Activated T-helper 9 cell treated with anti-CD3 and anti-CD28 coated beads, Interleukin-2, amount 50 U/mL, for 16 hours (primary cell): ENCODE measurements at regions not wholly inside any gene's neighbourhood (a gene's known extent, or its start where the extent isn't known, plus 50 kb on each side); places are given as distances from the start of the nearest gene placed in this dataset.
"Not testable (repeated sequence)": the region's sequence is repeated elsewhere in the genome, so short reads cannot be mapped to it uniquely, and the experiment has no call there.

Source experiments
- DNase-seq: peaks from one replicate; pipeline ENCODE4 v3.0.0-alpha.2; 2020; ENCODE audit warnings: low read depth

DNA sequence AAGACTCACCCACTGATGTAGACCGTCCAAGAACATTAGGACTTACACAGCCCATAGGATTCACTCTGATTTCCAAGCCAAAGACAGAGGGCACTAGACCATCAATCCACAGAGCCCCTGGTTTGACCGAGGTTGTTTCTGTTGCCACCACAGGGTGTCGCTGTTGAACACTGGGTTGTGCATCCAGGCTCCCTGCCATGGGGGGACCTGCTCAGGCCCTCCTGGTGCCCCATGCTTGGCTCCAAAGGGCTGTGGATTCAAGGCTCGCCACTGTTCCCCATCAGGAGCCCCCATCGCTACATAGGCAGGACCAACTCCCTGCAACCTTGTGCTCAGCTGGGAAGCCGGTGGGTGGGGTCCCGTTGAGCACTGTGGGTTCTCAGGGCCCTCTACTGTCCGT, 128.0 kb upstream of the ANO1 start:
- no peak for DNase-seq

DNA sequence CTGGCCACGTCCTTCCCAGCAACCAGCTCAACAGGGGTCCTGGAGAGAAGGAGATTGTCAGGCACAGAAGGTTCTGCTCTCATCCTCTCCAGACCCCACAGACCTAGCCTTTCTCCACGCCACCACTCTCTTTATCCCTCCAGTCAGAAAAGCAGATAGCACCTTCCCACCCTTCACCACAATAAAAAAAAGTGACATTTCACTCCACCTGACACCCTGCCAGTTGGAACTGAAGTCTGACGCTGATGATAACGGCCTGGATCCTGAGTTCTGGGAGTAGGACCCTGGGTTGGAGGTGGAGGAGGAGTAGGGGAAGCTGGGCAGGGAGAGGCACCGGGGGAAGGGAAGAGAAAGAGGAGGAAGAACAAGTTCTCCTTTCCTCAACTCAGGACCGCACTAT, 127.5 kb upstream of the ANO1 start:
- DNase-seq, result no peak

DNA sequence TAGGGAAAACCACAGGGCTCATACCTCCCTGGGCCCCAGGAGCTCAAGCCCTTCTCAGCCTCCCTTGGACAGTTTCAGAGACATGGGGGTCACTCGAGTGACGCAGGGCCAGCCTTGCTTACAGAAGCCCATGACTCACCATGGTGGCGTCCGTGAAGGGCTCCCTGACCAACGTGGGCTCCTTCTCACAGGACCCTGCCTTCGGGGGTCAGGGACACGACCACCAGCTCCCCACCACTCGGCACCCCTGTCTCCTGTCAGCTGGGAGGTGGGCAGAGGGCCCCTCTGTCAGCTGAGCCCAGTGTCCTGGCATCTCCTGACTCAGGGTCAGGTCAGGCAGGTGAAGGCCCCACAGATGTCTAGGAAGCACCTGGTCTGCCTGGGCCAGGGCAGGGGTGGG, 126.3 kb upstream of the ANO1 start:
- DNase-seq, result no peak

DNA sequence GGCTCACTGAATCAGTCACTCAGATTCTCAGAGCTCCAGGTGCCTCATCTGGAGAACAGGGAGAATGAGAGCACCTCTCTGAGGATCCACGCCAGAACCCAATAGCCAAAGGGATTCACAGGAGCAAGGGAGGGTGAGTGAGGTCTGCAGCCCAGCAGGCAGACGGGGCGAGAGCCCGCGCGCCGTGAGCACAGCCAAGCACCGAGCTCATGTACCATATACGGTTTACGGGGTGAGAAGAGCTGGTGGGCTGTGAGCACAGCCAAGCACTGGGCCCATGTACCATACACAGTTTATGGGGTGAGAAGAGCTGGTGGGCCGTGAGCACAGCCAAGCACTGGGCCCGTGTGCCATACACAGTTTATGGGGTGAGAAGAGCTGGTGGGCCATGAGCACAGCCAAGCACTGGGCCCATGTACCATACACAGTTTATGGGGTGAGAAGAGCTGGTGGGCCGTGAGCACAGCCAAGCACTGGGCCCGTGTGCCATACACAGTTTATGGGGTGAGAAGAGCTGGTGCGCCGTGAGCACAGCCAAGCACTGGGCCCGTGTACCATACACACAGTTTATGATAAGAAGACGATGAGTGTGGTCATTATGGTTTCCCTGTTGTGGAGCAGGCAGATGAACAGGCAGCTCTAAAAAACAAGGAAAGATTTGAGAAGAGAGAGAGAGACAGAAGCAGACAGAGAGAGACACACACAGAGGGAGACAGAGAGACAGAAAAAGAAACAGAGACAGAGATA, 125.7 kb upstream of the ANO1 start:
- not testable (repeated sequence) for DNase-seq

DNA sequence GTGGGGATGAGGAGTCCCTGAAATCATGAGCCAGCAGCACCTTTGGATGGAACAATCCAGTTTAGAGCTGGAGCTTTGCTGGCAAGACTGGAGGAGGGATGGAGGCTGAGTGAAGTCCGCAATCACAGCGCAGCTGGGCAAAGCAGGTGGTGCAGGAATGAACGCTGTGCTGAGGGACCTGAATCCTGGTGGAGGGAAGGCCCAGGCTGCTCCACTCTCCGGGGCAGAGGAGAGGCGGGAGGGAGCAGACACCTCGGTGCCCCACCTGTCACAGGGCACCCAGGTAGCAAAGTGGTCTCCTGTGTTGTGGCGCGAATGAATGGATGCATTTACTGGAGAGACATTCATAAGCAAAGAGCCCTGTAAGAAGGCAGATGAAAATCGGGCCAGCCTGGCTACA, 124.8 kb upstream of the ANO1 start:
- no peak for DNase-seq

DNA sequence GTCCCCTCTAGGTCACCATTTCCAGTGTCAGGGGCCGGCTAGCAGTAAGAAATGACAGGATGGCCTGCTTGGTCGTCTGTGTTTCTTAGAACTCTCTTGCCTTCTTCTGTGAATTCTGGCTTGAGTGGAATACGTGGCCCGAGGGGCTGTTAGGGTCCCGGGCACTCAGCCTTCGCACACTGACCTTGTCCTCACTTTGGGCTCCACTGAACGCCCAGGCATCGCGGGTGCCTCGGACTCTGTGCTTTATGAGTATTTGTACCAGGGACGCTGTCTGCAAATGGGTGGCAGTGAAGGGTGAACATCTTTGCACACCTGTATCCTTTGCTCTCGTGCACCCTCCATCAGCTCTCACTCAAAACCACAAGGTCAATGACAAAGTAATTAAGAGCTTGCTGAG, 123.4 kb upstream of the ANO1 start:
- no peak for DNase-seq

DNA sequence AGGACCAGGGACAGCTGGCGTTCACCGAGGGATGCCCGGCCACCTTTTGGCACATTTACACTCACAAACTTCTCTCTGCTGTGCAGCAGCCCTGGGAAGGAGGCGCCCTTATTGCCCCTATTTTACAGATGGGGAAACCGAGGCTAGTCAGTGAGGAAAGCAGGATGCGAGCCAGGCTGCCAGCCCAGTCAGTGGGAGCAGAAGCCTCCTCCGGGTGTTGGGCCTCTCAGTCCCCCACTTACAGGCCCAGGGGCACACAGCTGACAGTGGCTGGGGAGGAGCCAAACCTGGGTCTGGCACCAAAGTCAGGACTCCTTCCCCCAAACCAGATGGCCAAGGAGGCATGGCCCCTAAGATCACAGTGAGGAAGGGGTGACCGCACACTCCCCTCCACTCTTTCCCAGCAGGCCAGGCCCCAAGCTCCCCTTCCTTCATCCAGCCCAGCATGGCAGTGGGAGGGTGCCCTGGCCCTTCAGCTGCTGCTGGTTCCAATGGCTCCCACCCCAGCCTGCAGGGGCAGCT, 121.4 kb upstream of the ANO1 start:
- no peak for DNase-seq

DNA sequence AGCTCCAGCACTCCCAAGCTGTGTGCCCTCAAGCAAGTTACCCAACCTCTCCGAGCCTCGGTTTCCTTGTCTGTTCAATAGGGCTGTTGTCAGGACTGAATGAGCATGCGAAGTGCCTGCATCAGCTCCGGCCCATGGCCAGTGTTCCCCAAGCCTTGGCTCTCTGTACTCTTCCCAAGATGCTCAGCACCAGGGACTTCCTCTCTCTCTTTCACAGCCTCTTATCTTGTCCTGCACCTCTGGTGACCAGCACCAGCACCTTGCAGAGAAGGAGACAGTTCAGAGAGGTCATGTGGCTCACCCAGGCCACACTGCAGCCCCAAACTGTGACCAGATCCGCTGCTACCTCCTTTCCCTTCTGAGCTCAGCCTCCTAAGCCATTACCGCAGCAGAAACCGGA, 120.3 kb upstream of the ANO1 start:
- DNase-seq, result no peak

DNA sequence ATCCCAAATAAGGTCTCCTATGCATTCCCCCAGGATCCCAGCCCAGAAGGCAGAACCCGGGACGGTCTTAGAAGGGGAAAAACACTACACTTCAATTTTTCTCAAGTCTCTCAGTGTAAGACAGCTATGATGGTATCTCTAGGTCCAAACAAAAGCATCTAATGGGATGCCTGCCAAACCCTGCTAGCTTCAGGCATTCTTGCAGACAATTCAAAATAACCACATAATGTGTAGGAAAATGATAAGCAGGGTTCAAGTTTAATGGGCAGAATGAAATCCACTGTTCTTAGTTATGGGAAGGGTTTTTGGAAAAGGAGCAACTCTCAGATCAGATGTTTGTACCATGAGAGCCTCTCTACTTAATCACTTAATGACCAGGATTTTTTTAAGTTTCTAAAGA, 119.8 kb upstream of the ANO1 start:
- DNase-seq, result no peak

DNA sequence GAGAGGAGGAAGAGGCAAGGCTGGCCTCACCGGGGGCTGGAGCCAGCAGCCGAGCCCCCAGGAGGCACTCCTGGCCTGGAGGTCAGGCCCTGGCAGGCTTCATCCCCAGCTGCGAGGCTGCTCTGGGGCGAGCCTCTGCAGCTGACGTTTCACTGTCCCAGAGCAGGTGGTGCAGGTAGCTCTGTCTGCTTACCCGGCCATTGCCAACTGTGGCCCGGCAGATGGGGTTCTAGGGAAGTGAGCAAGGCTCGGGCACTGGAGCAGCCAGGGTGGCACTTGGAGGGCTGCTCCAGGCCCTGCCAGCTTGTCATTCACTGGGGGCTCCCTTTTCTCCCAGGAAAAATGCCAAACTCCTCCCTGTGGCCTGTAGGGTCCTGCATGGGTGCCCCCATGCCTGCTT, 118.7 kb upstream of the ANO1 start:
- DNase-seq, result no peak

DNA sequence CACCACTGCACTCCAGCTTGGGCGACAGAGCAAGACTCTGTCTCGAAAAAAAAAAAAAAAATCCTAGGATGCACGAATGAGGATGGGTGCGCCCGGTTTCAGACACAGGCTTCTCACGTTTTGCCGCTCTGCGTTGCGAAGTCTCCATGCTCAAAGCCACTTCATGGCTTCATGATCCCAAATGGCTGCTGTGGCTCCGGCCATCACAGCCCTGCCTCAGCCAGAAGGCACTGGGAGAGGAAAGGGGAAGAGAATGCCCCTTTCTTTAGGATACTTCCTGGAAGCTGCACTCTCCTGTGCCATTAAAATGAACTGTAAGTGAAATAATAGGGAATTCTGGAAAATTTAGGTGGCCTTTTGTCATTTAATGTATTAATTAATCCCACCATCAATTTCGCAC, 116.4 kb upstream of the ANO1 start:
- DNase-seq, result no peak

DNA sequence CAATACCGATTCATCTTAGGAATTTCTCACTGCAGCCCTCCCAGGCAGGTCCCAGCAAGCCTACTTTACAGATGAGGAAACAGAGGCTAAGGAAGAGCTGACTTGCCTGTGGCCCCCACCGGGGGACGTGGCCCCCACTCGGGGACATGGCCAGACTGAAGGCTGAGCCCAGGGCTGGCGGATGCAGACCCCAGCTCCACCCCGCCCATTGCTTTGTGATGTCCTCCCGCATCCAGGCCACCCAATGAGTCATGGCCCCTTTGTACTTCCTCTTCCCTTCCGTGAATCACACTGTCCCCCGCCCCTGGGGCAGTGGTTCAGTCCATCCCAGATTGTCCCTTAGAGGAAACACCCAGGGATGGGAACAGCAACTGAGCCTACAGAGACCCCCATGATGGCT, 116.0 kb upstream of the ANO1 start:
- no peak for DNase-seq

DNA sequence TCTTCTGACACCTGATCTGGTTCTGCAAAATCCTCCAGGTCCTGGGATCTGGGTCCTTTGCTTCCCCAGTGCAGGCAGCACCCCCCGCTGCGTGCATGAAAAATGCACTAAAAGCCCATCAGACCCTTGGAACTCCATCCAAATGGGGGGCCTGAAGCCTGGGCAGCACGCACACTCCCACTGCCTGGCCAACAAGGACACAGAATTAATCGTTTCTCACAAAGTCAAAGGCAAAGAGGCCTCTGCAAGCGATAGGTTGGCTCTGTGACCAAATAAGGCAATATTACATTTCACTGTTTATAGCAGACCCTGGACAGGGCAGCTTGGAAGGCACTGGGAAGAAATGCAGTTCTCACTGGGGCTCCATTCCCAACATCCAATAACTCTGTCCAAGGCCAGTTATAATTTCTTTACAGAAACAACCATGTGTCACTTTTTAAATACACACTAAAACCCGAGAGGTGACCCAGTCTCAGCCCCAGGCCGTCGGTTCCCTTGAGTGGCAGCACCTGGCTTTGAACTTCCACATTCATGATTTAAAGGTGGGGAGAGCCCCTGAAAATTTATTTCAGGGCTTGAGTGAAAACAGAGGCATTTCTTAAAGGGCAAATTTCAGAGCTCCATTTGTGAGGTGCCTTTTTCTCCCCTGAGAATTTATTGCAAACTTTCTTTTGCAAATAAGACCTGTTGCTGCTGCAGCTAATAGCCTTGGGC, 114.4 kb upstream of the ANO1 start:
- DNase-seq, result no peak

DNA sequence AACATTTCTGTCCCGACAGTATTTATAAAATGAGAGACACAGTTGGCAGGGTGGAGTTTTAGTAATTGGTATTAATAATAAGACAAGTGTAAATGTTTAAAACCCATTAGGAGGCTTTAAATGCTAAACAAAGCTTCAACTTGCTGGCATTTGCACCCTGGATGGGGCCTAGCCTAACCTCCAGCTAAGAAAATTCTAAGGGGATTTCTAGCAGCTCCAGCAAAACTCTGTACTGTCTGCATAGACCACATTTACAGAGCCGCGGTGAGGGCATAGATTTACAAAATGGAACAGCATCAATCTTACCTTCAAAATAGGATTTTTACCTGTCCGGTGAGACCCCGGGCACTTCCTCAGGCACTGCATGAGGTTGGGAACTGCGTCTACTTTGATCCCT, 113.9 kb upstream of the ANO1 start:
- DNase-seq, result no peak

DNA sequence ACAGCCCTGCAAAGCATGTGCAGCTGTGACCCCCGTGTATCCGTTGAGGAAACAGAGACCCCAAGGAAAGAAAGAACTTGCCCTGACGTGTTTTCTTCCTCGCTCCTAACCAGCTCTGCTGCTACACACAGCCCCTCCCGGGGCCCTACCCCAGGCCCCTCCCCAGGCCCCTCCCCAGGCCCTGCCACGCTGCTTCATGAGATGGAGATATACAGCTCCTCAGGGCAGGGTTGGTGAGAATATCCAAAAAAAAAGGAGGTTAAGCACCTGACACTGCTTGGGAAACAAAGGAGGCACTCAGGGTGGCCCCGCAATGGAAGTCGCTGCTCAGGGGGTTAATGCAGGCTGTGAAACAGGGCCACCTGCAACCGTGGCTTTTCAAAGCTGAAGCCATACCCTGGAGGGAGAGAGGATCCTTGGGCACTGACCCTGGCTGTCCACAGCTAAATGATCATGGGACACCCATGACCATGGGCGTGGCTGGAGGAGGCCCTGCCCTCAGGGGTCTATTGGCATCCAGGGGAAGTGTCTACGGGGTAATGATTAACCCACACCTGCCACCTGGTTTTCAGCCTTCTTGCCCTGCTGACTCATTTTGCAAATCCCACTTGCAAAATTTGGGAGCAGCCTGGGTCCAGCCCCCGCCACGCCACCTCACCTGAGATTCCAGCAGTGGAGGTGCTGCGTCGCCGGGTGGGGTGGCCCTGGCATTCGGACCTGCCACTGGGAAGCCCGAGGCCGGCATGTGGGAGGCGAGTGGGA, 112.1 kb upstream of the ANO1 start:
- DNase-seq, result no peak

DNA sequence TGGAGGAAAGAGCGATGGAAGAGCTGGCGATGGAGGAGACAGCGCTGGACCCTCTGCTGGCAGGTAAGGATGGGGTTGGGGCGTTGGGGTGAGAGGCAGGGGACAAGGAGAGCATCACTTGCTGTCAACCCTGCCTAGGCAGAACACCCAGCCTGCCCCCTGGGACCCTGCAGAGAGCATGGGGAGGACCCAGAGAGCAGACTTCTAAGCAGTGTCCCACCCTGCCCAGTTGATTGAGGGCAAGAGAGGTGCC, 111.6 kb upstream of the ANO1 start:
- DNase-seq, result no peak

DNA sequence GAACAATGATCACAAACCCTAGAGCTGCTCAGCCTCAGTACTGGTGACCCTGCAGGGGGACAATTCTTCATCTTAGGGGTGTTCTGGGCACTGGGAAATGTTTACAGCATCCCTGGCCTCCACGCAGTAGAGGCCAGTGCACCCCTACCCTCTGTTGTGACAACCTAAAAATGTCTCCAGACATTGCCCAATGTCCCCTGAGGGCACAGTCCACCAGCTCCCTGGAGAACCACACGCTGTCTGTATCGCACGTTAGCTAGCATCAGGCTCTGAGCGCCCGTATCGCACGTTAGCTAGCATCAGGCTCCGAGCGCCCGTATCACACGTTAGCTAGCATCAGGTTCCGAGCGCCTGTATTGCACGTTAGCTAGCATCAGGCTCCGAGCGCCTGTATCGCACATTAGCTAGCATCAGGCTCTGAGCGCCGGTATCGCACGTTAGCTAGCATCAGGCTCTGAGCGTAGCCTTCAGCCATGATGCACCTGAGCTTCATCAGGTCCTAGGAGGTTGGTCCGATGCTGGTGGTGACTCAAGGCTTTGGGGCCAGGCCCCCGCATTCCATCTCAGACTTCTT, 111.1 kb upstream of the ANO1 start:
- no peak for DNase-seq

DNA sequence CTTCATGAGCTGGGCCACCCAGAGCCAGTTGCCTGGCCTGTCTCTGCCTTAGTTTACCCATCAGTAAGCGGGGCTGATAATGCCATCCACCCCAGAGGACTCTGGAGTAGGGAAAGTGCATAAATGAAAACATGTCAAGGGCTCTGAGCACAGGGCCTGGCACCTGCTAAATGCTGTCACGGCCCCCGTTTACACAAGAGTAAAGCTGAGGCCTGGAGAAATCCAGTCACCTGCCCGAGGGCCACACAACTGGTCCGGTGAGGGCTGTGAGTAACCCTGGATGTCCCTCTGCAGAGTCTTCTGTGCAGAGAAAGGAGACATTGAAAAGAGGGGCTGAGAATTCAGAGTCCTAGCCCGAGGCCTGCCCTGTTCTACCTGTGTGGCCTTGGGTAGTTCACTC, 110.6 kb upstream of the ANO1 start:
- no peak for DNase-seq

DNA sequence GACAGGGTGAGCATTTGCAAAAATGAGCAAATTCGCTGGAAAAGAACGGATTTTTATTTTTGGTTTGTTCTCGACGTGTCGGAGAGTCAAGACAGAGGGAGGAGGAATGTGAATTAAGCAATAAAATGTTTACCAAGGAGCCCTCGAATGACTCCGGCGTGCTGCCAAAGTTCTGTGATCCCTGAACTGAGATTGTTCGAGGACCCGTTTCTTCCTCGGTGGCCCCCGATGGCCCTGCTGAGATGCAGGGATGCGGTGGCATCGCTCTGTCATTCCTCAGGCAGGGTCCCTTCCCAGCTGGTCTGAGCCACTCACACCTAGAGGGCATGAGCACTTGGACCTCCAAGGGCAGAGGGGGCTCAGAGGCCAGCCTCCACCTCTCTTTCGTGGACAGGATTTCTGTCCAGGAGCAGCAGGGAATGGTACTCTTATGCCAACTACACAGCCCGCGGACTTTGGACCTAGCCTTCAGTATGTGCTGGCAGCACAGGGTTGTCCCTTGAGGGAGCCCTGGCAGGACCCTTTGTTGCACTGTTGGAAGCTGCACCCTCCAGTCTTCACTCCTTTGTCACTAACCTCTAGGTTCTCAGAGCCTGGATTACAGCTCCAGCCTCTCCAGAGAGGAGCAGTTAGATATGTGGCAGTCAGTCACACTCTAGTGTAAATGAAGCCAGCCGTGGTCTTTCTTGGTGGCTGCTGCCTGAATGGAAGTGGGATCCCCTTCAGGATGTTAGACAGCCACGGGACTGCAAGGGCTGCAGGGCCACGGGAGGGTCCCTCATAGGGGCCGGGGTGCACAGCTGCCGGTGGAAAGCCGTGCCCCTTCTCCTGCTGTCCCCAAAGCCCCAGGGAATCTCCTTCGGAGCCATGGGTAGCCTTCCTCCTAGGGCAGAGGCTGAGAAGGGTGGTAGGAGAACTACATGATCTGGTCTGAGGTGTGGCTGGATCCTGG, 109.4 kb upstream of the ANO1 start:
- DNase-seq, result no peak

DNA sequence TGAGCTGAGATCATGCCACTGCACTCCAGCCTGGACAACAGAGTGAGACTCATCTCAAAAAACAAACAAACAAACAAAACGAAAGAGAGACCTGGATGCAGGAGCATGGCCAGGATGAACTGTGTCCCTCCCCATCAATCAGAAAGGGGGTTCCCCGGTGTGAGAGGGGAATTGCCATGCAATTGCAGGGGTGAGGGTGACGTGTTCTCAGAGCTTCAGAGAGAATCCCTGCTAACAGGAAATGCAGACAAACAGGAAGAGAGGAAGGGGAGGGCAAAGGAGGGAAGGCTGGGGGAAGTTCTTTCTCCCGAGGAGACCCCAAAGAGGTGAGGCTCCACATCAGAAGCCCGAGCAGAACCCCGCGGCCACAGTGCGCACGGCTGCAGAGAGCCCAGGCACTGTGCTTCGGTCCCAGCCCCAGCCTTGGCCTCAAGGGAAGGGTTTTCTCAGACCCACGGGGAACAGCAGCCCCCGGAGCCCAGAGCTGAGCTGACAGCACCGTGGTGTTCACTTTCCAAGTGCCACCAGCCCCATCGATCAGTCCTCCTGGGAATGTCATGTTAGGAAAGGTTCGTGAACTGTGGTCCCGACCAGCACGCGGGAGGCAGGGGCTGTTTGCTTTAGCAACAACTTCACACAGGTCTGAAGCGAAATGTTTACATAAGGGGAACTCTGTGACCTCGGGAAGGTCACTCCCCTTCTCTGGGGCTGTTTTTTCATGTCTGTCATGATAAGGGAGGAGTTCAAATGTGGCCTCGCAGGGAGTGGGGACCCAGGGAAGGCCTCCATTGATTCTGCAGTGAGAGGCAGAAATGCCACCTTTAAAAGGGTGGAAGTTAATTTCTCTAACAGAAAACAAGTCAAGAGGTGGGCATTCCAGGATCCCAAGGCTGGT, 108.0 kb upstream of the ANO1 start:
- no peak for DNase-seq
